Naive thymus-derived CD4-positive, alpha-beta T cell (primary cell): ENCODE measurements at regions not wholly inside any gene's neighbourhood (a gene's known extent, or its start where the extent isn't known, plus 50 kb on each side); places are given as distances from the start of the nearest gene placed in this dataset.
"Not testable (repeated sequence)": the region's sequence is repeated elsewhere in the genome, so short reads cannot be mapped to it uniquely, and the experiment has no call there.

Experiments used
- ATAC-seq: fragments of 150-1000 bp; cut with Tn5 transposase; 2 replicates; pipeline ENCODE4 v1.10.0; 2021; ENCODE audit warnings: mild to moderate bottlenecking, moderate library complexity
- CTCF ChIA-PET: fragments of 350-600 bp; sonication (Branson Sonifier 250); formaldehyde crosslinking; loops from one replicate; lab custom pipeline; 2021; ENCODE audit warnings: antibody characterized with exemption; lab: Charles Lee
- POLR2A ChIA-PET: fragments of 350-600 bp; sonication (Branson Sonifier 250); formaldehyde crosslinking; loops from one replicate; lab custom pipeline; 2021; ENCODE audit warnings: antibody characterized with exemption, inconsistent platforms; lab: Charles Lee
- DNase-seq, 9 donors: peaks; one replicate each; pipeline versions ENCODE4 v3.0.0 to v3.0.0-alpha.2; 2020 to 2022; ENCODE audit warnings: mixed read lengths in 1 of 9
- H3K27ac ChIP-seq: one replicate; pipeline ENCODE4 v1.7.0; 2013; ENCODE audit warnings: mild to moderate bottlenecking, low read depth, low read length, moderate library complexity
- H3K27me3 ChIP-seq, 2 donors: one replicate each; pipeline ENCODE4 v1.7.0; 2013; ENCODE audit warnings: low read length in 2 of 2, mild to moderate bottlenecking in 2 of 2, moderate library complexity in 2 of 2; ENCODE audit not compliant: control insufficient read depth in 2 of 2, insufficient read depth in 2 of 2
- H3K36me3 ChIP-seq, 3 experiments: 1 replicate in 2 of 3; 2 replicates in 1 of 3; pipeline ENCODE4 v1.7.0; 2013; ENCODE audit warnings: low read length in 3 of 3, mild to moderate bottlenecking in 3 of 3, moderate library complexity in 1 of 3; ENCODE audit not compliant: insufficient read depth in 3 of 3, control insufficient read depth in 2 of 3
- H3K4me1 ChIP-seq, 2 donors: one replicate each; pipeline ENCODE4 v1.7.0; 2013; ENCODE audit warnings: low read length in 2 of 2, mild to moderate bottlenecking in 2 of 2, moderate library complexity in 1 of 2; ENCODE audit not compliant: control insufficient read depth in 2 of 2, insufficient read depth in 2 of 2
- H3K4me3 ChIP-seq: 2 replicates; pipeline ENCODE4 v1.7.0; 2013; ENCODE audit warnings: mild to moderate bottlenecking, low read length
- H3K9me3 ChIP-seq, 3 experiments: 1 replicate in 2 of 3; 2 replicates in 1 of 3; pipeline ENCODE4 v1.7.0; 2013; ENCODE audit warnings: low read length in 3 of 3; ENCODE audit not compliant: control insufficient read depth in 2 of 3
- H3K27ac Mint-ChIP-seq, 9 donors: one replicate each; pipeline ENCODE4 v1.8.0; 2020 to 2022; ENCODE audit warnings: mixed read lengths in 9 of 9, mild to moderate bottlenecking in 8 of 9, moderate library complexity in 5 of 9, inconsistent platforms in 2 of 9
- H3K27me3 Mint-ChIP-seq, 5 donors: one replicate each; pipeline ENCODE4 v1.8.0; 2021 to 2022; ENCODE audit warnings: mixed read lengths in 5 of 5, mild to moderate bottlenecking in 1 of 5
- H3K36me3 Mint-ChIP-seq, 5 donors: one replicate each; pipeline ENCODE4 v1.8.0; 2020 to 2022; ENCODE audit warnings: mixed read lengths in 5 of 5, mild to moderate bottlenecking in 3 of 5, inconsistent platforms in 1 of 5
- H3K4me1 Mint-ChIP-seq, 7 donors: one replicate each; pipeline ENCODE4 v1.8.0; 2020 to 2022; ENCODE audit warnings: mixed read lengths in 7 of 7, mild to moderate bottlenecking in 3 of 7, inconsistent platforms in 1 of 7
- H3K4me3 Mint-ChIP-seq, 10 donors: one replicate each; pipeline ENCODE4 v1.8.0; 2020 to 2022; ENCODE audit warnings: mild to moderate bottlenecking in 10 of 10, mixed read lengths in 10 of 10, moderate library complexity in 6 of 10, inconsistent platforms in 2 of 10
- H3K9me3 Mint-ChIP-seq, 11 donors: one replicate each; pipeline ENCODE4 v1.8.0; 2020 to 2022; ENCODE audit warnings: mixed read lengths in 11 of 11, mild to moderate bottlenecking in 4 of 11, inconsistent platforms in 1 of 11, moderate library complexity in 1 of 11
- intact Hi-C, 2 donors: fragments of 100-400 bp; cut with micrococcal nuclease; formaldehyde crosslinking; loops; one replicate each; pipeline ENCODE4 v1.15.1; 2023

DNA sequence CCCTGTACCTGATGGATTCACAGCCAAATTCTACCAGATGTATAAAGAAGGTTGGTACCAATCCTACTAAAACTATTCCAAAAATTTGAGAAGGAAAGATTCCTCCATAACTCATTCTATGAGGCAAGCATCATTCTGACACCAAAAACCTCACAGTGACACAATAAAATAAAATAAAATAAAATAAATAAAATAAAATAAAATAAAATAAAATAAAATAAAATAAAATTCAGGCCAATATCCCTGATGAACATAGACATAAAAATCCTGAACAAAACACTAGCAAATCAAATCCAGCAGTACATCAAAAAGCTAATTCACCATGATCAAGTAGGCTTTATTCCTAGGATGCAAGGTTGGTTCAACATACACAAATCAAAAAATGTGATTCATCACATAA is 108.1 kb downstream of the PROX1 start:
- intact Hi-C loops, H3K27me3 Mint-ChIP-seq, H3K36me3 Mint-ChIP-seq, H3K36me3 ChIP-seq, CTCF ChIA-PET, H3K27ac ChIP-seq, H3K4me3 Mint-ChIP-seq, ATAC-seq, H3K9me3 ChIP-seq, H3K27me3 ChIP-seq, H3K27ac Mint-ChIP-seq, H3K4me3 ChIP-seq, H3K4me1 ChIP-seq, POLR2A ChIA-PET, DNase-seq: not testable (repeated sequence)
- Mint-ChIP-seq H3K9me3 (peaks cover 0 to 12% (median 5%) of the 10 kb centered on the region in 11 donors), H3K4me1 (peaks cover 0 to 14% (median 10%) of the 10 kb centered on the region in 7 donors)

DNA sequence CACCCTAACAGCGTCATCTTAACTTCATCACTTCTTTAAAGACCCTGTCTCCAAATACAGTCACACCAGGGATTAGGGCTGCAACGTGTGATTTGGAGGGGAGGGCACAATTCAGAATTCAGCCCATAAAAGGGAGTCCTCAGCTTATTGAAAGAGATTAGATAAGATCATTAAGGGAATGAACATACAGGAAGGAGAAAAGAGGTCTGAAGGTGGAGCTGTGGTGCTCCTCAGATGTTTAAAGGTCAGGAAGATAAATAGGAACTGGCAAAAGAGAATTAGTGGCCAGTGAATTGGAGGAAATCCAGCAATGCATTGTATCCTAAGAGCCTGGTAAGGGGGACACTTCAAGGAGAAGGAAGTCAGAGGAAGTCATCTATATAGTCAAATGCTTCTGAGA is 113.5 kb downstream of the PROX1 start:
- ChIA-PET POLR2A (no interaction called here), CTCF (no interaction called here)
- Histone ChIP-seq H3K27ac (no peak overlapping the region), H3K4me3 (no peak overlapping the region), H3K36me3 (no peaks in the 10 kb centered on the region), H3K4me1 (no peaks in the 10 kb centered on the region), H3K27me3 (no peaks in the 10 kb centered on the region), H3K9me3 (peaks cover 0 to 4% (median 0%) of the 10 kb centered on the region in 3 experiments)
- no peak for ATAC-seq
- no peaks in the 10 kb centered on the region for H3K4me1 Mint-ChIP-seq
- no peak for DNase-seq
- peaks cover 0 to 5% (median 0%) of the 10 kb centered on the region in 5 donors for H3K27me3 Mint-ChIP-seq
- no peak overlapping the region for H3K4me3 Mint-ChIP-seq
- peaks cover 0 to 15% (median 3%) of the 10 kb centered on the region in 11 donors for H3K9me3 Mint-ChIP-seq
- intact Hi-C loops, result no loop called here
- peaks cover 0 to 3% (median 0%) of the 10 kb centered on the region in 5 donors for H3K36me3 Mint-ChIP-seq
- no peak overlapping the region for H3K27ac Mint-ChIP-seq

DNA sequence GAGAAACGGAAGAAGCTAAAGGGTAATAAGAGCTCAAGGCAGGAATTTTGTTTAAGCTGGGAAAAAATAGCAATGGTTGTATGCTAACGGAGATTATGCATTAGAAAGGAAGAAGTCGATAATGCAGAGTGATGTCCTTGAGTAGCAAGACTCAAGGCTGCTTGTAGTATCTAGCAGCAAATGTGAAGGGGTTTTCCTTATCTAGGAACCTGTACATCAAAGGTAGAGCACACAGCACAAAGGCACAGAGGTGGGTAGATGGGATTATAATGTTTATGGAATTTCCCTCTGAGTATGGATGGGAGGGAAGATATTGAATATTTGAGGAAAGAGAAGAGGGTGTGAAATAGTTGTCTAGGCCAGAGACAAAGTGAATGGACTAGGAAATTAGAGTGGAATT is 114.1 kb downstream of the PROX1 start:
- Histone ChIP-seq H3K27me3 (no peaks in the 10 kb centered on the region), H3K9me3 (peaks cover 0 to 4% (median 0%) of the 10 kb centered on the region in 3 experiments), H3K4me1 (no peaks in the 10 kb centered on the region), H3K4me3 (no peak overlapping the region), H3K27ac (no peak overlapping the region), H3K36me3 (no peaks in the 10 kb centered on the region)
- intact Hi-C loops, result no loop called here
- peaks cover 0 to 15% (median 3%) of the 10 kb centered on the region in 11 donors for H3K9me3 Mint-ChIP-seq
- H3K36me3 Mint-ChIP-seq, result peaks cover 0 to 3% (median 0%) of the 10 kb centered on the region in 5 donors
- POLR2A ChIA-PET, result no interaction called here
- H3K27ac Mint-ChIP-seq, result no peak overlapping the region
- no peak overlapping the region for H3K4me3 Mint-ChIP-seq
- DNase-seq (no peak), ATAC-seq (no peak)
- peaks cover 0 to 9% (median 0%) of the 10 kb centered on the region in 5 donors for H3K27me3 Mint-ChIP-seq
- peaks cover 0 to 4% (median 0%) of the 10 kb centered on the region in 7 donors for H3K4me1 Mint-ChIP-seq
- CTCF ChIA-PET, result no interaction called here

DNA sequence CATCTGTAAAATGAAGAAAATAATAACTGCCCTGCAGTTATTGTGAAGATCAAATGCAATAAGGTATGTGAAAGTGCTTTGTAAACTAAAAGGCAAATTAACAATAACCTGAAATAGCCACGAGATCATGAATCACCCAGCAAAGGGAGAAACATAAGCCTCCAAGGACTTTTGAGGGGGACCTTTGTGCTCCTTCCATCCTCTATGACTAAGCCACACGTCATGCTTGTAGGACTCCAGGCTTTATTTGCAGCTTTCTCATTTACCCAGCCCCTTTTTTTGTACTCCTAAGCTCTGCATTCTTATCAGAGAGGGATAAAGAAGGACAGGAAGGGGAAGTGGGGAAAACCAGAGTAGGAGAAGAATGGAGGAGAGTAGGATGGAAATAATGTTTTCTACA is 115.1 kb downstream of the PROX1 start:
- H3K27ac ChIP-seq, result no peak overlapping the region
- Mint-ChIP-seq H3K27ac (no peak overlapping the region), H3K4me1 (peaks cover 0 to 8% (median 0%) of the 10 kb centered on the region in 7 donors), H3K27me3 (peaks cover 0 to 10% (median 0%) of the 10 kb centered on the region in 5 donors), H3K4me3 (no peak overlapping the region), H3K9me3 (peaks cover 0 to 11% (median 3%) of the 10 kb centered on the region in 11 donors), H3K36me3 (peaks cover 0 to 3% (median 0%) of the 10 kb centered on the region in 5 donors)
- no peaks in the 10 kb centered on the region for H3K27me3 ChIP-seq
- POLR2A ChIA-PET, result no interaction called here
- ATAC-seq (no peak), DNase-seq (no peak)
- H3K36me3 ChIP-seq, result no peaks in the 10 kb centered on the region
- intact Hi-C loops, result no loop called here
- H3K4me3 ChIP-seq, result no peak overlapping the region
- CTCF ChIA-PET, result no interaction called here
- H3K9me3 ChIP-seq, result peaks cover 0 to 4% (median 0%) of the 10 kb centered on the region in 3 experiments
- H3K4me1 ChIP-seq, result no peaks in the 10 kb centered on the region

DNA sequence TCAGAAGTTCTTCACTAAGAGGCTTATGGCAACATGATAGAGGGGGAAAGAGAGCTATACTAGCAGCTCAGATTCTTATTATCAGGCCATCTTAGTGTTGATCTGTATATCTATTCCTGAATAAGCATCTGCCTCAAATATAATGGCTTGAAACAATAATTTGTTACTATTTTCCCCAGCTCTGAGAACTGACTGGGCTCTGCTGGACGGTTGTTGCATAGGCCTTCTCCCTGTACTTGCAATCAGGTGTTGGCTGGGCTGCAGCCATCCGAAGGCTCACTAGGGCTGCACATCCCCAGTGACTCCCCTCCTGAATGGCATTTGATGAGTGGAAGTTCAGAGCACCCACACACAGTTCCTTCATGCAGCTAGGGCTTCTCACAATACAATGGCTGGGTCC is 116.0 kb downstream of the PROX1 start:
- no peak overlapping the region for H3K27ac Mint-ChIP-seq
- Histone ChIP-seq H3K9me3 (peaks cover 0 to 4% (median 0%) of the 10 kb centered on the region in 3 experiments), H3K36me3 (no peaks in the 10 kb centered on the region), H3K4me3 (no peak overlapping the region), H3K27me3 (no peaks in the 10 kb centered on the region), H3K27ac (no peak overlapping the region), H3K4me1 (no peaks in the 10 kb centered on the region)
- POLR2A ChIA-PET, result no interaction called here
- no peak for ATAC-seq
- H3K4me1 Mint-ChIP-seq, result peaks cover 0 to 8% (median 0%) of the 10 kb centered on the region in 7 donors
- peaks cover 0 to 10% (median 0%) of the 10 kb centered on the region in 5 donors for H3K27me3 Mint-ChIP-seq
- peaks cover 0 to 11% (median 3%) of the 10 kb centered on the region in 11 donors for H3K9me3 Mint-ChIP-seq
- H3K36me3 Mint-ChIP-seq, result peaks cover 0 to 3% (median 0%) of the 10 kb centered on the region in 5 donors
- no peak for DNase-seq
- intact Hi-C loops, result no loop called here
- CTCF ChIA-PET, result no interaction called here
- no peak overlapping the region for H3K4me3 Mint-ChIP-seq

DNA sequence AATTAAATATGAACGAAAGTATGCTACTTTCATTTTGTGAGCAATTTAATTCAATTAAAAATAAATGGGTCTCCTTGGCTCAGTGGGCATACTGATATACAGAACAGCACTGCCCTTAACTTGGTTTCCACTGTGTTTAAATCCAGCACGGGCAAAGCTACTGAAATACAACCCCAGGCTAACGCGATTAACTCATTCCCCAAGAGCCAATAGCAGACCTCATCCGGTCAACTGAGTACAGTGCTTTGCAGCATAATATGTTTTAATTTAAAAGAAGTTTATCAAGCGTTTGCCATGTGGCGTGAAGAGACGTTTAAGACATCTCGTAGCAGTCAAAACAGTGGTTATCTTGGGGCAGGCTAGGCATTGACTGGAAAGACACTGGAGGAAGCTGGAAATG is 118.6 kb downstream of the PROX1 start:
- Histone ChIP-seq H3K4me1 (no peaks in the 10 kb centered on the region), H3K27me3 (no peaks in the 10 kb centered on the region), H3K9me3 (peaks cover 0 to 4% (median 0%) of the 10 kb centered on the region in 3 experiments), H3K27ac (no peak overlapping the region), H3K4me3 (no peak overlapping the region), H3K36me3 (no peaks in the 10 kb centered on the region)
- Mint-ChIP-seq H3K36me3 (peaks cover 0 to 3% (median 0%) of the 10 kb centered on the region in 5 donors), H3K27me3 (peaks cover 0 to 10% (median 0%) of the 10 kb centered on the region in 5 donors), H3K27ac (no peak overlapping the region), H3K4me1 (peaks cover 0 to 8% (median 0%) of the 10 kb centered on the region in 7 donors), H3K9me3 (peaks cover 0 to 11% (median 3%) of the 10 kb centered on the region in 11 donors), H3K4me3 (no peak overlapping the region)
- CTCF ChIA-PET, result no interaction called here
- intact Hi-C loops, result no loop called here
- POLR2A ChIA-PET, result no interaction called here
- DNase-seq (no peak), ATAC-seq (no peak)
